Bronchial epithelial cell (primary cell): ENCODE measurements at regions not wholly inside any gene's neighbourhood (a gene's known extent, or its start where the extent isn't known, plus 50 kb on each side); places are given as distances from the start of the nearest gene placed in this dataset.

Experiments used
- DNase-seq: peaks from one replicate; pipeline ENCODE4 v3.0.0-alpha.2; 2010; ENCODE audit warnings: low read depth
- FAIRE-seq: peaks from 2 replicates; lab custom pipeline; 2011; peaks lifted over from hg19 to GRCh38; lab: Jason Lieb, UNC
- H3K27me3 ChIP-seq: 2 replicates; pipeline ENCODE4 v1.5.1; 2011; ENCODE audit warnings: low read length; ENCODE audit not compliant: control insufficient read depth, insufficient read depth
- H3K36me3 ChIP-seq: 2 replicates; pipeline ENCODE4 v1.5.1; 2011; ENCODE audit warnings: low read length; ENCODE audit not compliant: control insufficient read depth, insufficient read depth
- H3K4me3 ChIP-seq: 2 replicates; pipeline ENCODE4 v1.5.1; 2011; ENCODE audit warnings: mild to moderate bottlenecking, low read depth, low read length, control low read depth
- CTCF ChIP-seq: IDR thresholded peaks from 2 replicates; pipeline ENCODE4 v1.5.1; 2011; ENCODE audit warnings: mild to moderate bottlenecking, moderate library complexity, low read length, control low read depth, inconsistent platforms; ENCODE audit not compliant: insufficient read depth, severe bottlenecking

GRCh38 chr4:60500810-60501209 lies 699.3 kb upstream of the ADGRL3 start:
- H3K27me3 ChIP-seq, result no peaks in the 10 kb centered on the region
- FAIRE-seq, result no peak
- no peak overlapping the region for H3K4me3 ChIP-seq
- H3K36me3 ChIP-seq, result no peaks in the 10 kb centered on the region
- TF ChIP-seq CTCF, result no peak
- DNase-seq, result no peak

GRCh38 chr4:60502733-60503132 lies 697.4 kb upstream of the ADGRL3 start:
- Histone ChIP-seq H3K4me3 (no peak overlapping the region), H3K27me3 (no peaks in the 10 kb centered on the region), H3K36me3 (no peaks in the 10 kb centered on the region)
- DNase-seq, result no peak
- FAIRE-seq, result no peak
- TF ChIP-seq CTCF, result no peak

GRCh38 chr4:60506061-60506460 lies 694.1 kb upstream of the ADGRL3 start:
- FAIRE-seq (no peak), DNase-seq (no peak)
- Histone ChIP-seq H3K4me3 (no peak overlapping the region), H3K27me3 (no peaks in the 10 kb centered on the region), H3K36me3 (no peaks in the 10 kb centered on the region)
- no peak for TF ChIP-seq CTCF

GRCh38 chr4:60522265-60522664 lies 677.9 kb upstream of the ADGRL3 start:
- DNase-seq (no peak), FAIRE-seq (no peak)
- TF ChIP-seq CTCF, result no peak
- Histone ChIP-seq H3K27me3 (no peaks in the 10 kb centered on the region), H3K36me3 (no peaks in the 10 kb centered on the region), H3K4me3 (no peak overlapping the region)

- Histone ChIP-seq H3K27me3 (no peaks in the 10 kb centered on the region), H3K4me3 (no peak overlapping the region), H3K36me3 (no peaks in the 10 kb centered on the region)
- no peak for TF ChIP-seq CTCF
- FAIRE-seq, result no peak
- DNase-seq, result no peak
These were observed 668.2 kb upstream of the ADGRL3 start for GRCh38 chr4:60531776-60532379.

GRCh38 chr4:60544981-60545380 lies 655.1 kb upstream of the ADGRL3 start:
- Histone ChIP-seq H3K4me3 (no peak overlapping the region), H3K36me3 (no peaks in the 10 kb centered on the region), H3K27me3 (no peaks in the 10 kb centered on the region)
- TF ChIP-seq CTCF, result no peak
- no peak for FAIRE-seq
- DNase-seq, result no peak
